GM23338 (cell line): ENCODE measurements at regions not wholly inside any gene's neighbourhood (a gene's known extent, or its start where the extent isn't known, plus 50 kb on each side); places are given as distances from the start of the nearest gene placed in this dataset.
"Not testable (repeated sequence)": the region's sequence is repeated elsewhere in the genome, so short reads cannot be mapped to it uniquely, and the experiment has no call there.

ENCODE experiments used
- ATAC-seq: fragments of 200-7000 bp; cut with Tn5 transposase; 3 replicates; pipeline ENCODE4 v1.9.1; 2020
- DNase-seq: peaks from one replicate; pipeline ENCODE4 v3.0.0-alpha.2; 2015; ENCODE audit warnings: low spot score
- H2AFZ ChIP-seq: fragments of 200-600 bp; sonication (generic); 2 replicates; pipeline ENCODE4 v1.8.0; 2016; ENCODE audit warnings: antibody characterized with exemption, mild to moderate bottlenecking, moderate library complexity
- H3F3A ChIP-seq: fragments of 200-600 bp; sonication (generic); replicated peaks from 2 replicates; pipeline ENCODE4 v1.8.0; 2017; ENCODE audit warnings: antibody characterized with exemption, mixed run types, low read depth
- H3K27ac ChIP-seq: fragments of 200-600 bp; sonication (generic); 2 replicates; pipeline ENCODE4 v1.6.1; 2016; ENCODE audit warnings: low read depth
- H3K27me3 ChIP-seq: fragments of 200-600 bp; sonication (generic); 2 replicates; pipeline ENCODE4 v1.8.0; 2016; ENCODE audit warnings: mild to moderate bottlenecking, mixed run types, moderate library complexity; ENCODE audit not compliant: insufficient read depth
- H3K36me3 ChIP-seq: fragments of 200-600 bp; sonication (generic); 2 replicates; pipeline ENCODE4 v1.8.0; 2016; ENCODE audit warnings: mild to moderate bottlenecking; ENCODE audit not compliant: insufficient read depth
- H3K4me1 ChIP-seq: fragments of 200-600 bp; sonication (generic); 2 replicates; pipeline ENCODE4 v1.8.0; 2016; ENCODE audit warnings: mild to moderate bottlenecking, moderate library complexity; ENCODE audit not compliant: insufficient read depth
- H3K4me2 ChIP-seq: fragments of 200-600 bp; sonication (generic); 2 replicates; pipeline ENCODE4 v1.7.1; 2017; ENCODE audit warnings: mixed run types
- H3K4me3 ChIP-seq: fragments of 200-600 bp; sonication (generic); 2 replicates; pipeline ENCODE4 v1.6.1; 2016; ENCODE audit warnings: mixed run types
- H3K79me2 ChIP-seq: fragments of 200-600 bp; sonication (generic); replicated peaks from 2 replicates; pipeline ENCODE4 v1.8.0; 2017; ENCODE audit warnings: mild to moderate bottlenecking; ENCODE audit not compliant: insufficient read depth
- H3K9me2 ChIP-seq: fragments of 200-600 bp; sonication (generic); 2 replicates; pipeline ENCODE4 v1.8.0; 2017; ENCODE audit not compliant: insufficient read depth
- H4K20me1 ChIP-seq: fragments of 200-600 bp; sonication (generic); replicated peaks from 2 replicates; pipeline ENCODE4 v1.8.0; 2017; ENCODE audit warnings: mild to moderate bottlenecking; ENCODE audit not compliant: insufficient read depth
- H3K27ac Mint-ChIP-seq: 2 replicates; pipeline ENCODE4 v1.8.0; 2020; ENCODE audit warnings: inconsistent platforms, mild to moderate bottlenecking, moderate library complexity, mixed read lengths
- H3K27me3 Mint-ChIP-seq: 3 replicates; pipeline ENCODE4 v1.8.0; 2022; ENCODE audit warnings: low read depth, mild to moderate bottlenecking, moderate library complexity, mixed read lengths, inconsistent platforms; ENCODE audit not compliant: insufficient read depth, poor library complexity
- H3K36me3 Mint-ChIP-seq: 3 replicates; pipeline ENCODE4 v1.8.0; 2021; ENCODE audit warnings: low read depth, mild to moderate bottlenecking, inconsistent platforms, moderate library complexity, mixed read lengths
- H3K4me1 Mint-ChIP-seq: 3 replicates; pipeline ENCODE4 v1.8.0; 2020; ENCODE audit warnings: mild to moderate bottlenecking, inconsistent platforms, mixed read lengths
- H3K4me3 Mint-ChIP-seq: 3 replicates; pipeline ENCODE4 v1.8.0; 2021; ENCODE audit warnings: moderate library complexity, mild to moderate bottlenecking, inconsistent platforms, mixed read lengths
- H3K9me3 Mint-ChIP-seq: 3 replicates; pipeline ENCODE4 v1.8.0; 2020; ENCODE audit warnings: moderate library complexity, mild to moderate bottlenecking, inconsistent platforms, mixed read lengths
- CREB1 ChIP-seq: fragments of 250-450 bp; sonication (Bioruptor Pico); IDR thresholded peaks from 2 replicates; pipeline ENCODE4 v1.5.0; 2020; ENCODE audit warnings: low read depth, mild to moderate bottlenecking, moderate library complexity
- CTCF ChIP-seq, 2 experiments: fragments of 200-600 bp in 1 of 2; sonication (generic) in 1 of 2; conservative IDR thresholded peaks; 2 replicates each; pipeline versions ENCODE4 v1.5.1 to v1.6.1; 2016 to 2017; ENCODE audit warnings: antibody characterized with exemption in 2 of 2, low read depth in 2 of 2, mild to moderate bottlenecking in 2 of 2, moderate library complexity in 1 of 2
- ETS1 ChIP-seq: IDR thresholded peaks from 2 replicates; pipeline ENCODE4 v1.6.1; 2016; ENCODE audit warnings: antibody characterized with exemption
- EZH2 ChIP-seq: fragments of 200-600 bp; sonication (generic); IDR thresholded peaks from one replicate; pipeline ENCODE4 v1.8.0; 2017; ENCODE audit warnings: antibody characterized with exemption, mild to moderate bottlenecking, low read depth; ENCODE audit not compliant: unreplicated experiment
- EZH2phosphoT487 ChIP-seq: fragments of 200-600 bp; sonication (generic); IDR thresholded peaks from one replicate; pipeline ENCODE4 v1.8.1; 2018; ENCODE audit warnings: antibody characterized with exemption; ENCODE audit not compliant: unreplicated experiment
- NANOG ChIP-seq: IDR thresholded peaks from 2 replicates; pipeline ENCODE4 v1.6.1; 2016; ENCODE audit warnings: antibody characterized with exemption, borderline replicate concordance
- POLR2AphosphoS5 ChIP-seq: IDR thresholded peaks from 2 replicates; pipeline ENCODE4 v1.6.1; 2016; ENCODE audit warnings: antibody characterized with exemption, low read depth
- STAT1 ChIP-seq: IDR thresholded peaks from one replicate; pipeline ENCODE4 v1.6.1; 2016; ENCODE audit warnings: antibody characterized with exemption; ENCODE audit not compliant: unreplicated experiment
- ZNF114 ChIP-seq: fragments of 250-450 bp; sonication (Bioruptor Pico); IDR thresholded peaks from 2 replicates; pipeline ENCODE4 v1.5.0; 2020; ENCODE audit warnings: mild to moderate bottlenecking, moderate library complexity
- ZNF331 ChIP-seq: fragments of 250-450 bp; sonication (Bioruptor Pico); IDR thresholded peaks from 2 replicates; pipeline ENCODE4 v1.5.0; 2020; ENCODE audit warnings: low read depth, mild to moderate bottlenecking, moderate library complexity
- ZNF462 ChIP-seq: fragments of 250-450 bp; sonication (Bioruptor Pico); IDR thresholded peaks from 2 replicates; pipeline ENCODE4 v1.5.0; 2020; ENCODE audit warnings: mild to moderate bottlenecking, moderate library complexity

DNA sequence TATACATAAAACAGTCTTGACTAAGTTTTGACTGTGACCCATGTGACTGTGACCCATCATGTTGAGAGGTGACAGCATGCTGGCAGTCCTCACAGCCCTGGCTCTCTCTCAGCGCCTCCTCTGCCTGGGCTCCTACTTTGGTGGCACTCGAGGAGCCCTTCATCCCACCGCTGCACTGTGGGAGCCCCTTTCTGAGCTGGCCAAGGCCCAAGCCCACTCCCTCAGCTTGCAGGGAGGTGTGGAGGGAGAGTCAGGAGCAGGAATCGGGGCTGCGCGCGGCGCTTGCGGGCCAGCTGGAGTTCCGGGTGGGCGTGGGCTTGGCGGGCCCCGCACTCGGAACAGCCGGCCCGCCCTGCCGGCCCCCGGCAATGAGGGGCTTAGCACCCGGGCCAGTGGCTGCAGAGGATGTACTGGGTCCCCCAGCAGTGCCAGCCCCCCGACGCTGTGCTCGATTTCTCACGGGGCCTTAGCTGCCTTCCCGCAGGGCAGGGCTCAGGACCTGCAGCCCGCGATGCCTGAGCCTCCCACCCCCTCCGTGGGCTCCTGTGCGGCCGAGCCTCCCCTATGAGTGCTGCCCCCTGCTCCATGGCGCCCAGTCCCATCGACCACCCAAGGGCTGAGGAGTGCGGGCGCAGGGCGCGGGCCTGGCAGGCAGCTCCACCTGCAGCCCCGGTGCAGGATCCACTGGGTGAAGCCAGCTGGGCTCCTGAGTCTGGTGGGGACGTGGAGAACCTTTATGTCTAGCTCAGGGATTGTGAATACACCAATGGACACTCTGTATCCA, 955.9 kb upstream of the FAT3 start:
- not testable (repeated sequence) for H3K9me3 Mint-ChIP-seq, DNase-seq, ATAC-seq, H2AFZ ChIP-seq, H3K36me3 Mint-ChIP-seq, H3K79me2 ChIP-seq, H4K20me1 ChIP-seq, H3K4me1 Mint-ChIP-seq, H3K27ac Mint-ChIP-seq, H3K27ac ChIP-seq, H3K4me1 ChIP-seq, H3K4me2 ChIP-seq, H3K4me3 Mint-ChIP-seq, H3K36me3 ChIP-seq, H3K4me3 ChIP-seq, H3K9me2 ChIP-seq, H3F3A ChIP-seq, H3K27me3 ChIP-seq, H3K27me3 Mint-ChIP-seq

- Mint-ChIP-seq H3K36me3 (no peaks in the 10 kb centered on the region), H3K27me3 (peaks cover 2% of the 10 kb centered on the region), H3K27ac (no peak overlapping the region), H3K4me3 (no peak overlapping the region), H3K9me3 (no peaks in the 10 kb centered on the region; the same call in 1 of the 3 replicates), H3K4me1 (no peaks in the 10 kb centered on the region)
- no peak overlapping the region for H3K27ac ChIP-seq
- no peaks in the 10 kb centered on the region for H3K9me2 ChIP-seq
- no peaks in the 10 kb centered on the region for H3F3A ChIP-seq
- H3K36me3 ChIP-seq: no peaks in the 10 kb centered on the region
- no peak overlapping the region for H3K4me2 ChIP-seq
- H3K4me1 ChIP-seq: no peaks in the 10 kb centered on the region
- ATAC-seq: no peak
- no peaks in the 10 kb centered on the region for H3K27me3 ChIP-seq
- H2AFZ ChIP-seq: no peak overlapping the region
- H4K20me1 ChIP-seq: no peaks in the 10 kb centered on the region
- no peak for DNase-seq
- no peak overlapping the region for H3K4me3 ChIP-seq
- no peaks in the 10 kb centered on the region for H3K79me2 ChIP-seq
- TF ChIP-seq ZNF331 (CRISPR knock-in tag) (no peak), ETS1 (no peak), CREB1 (CRISPR knock-in tag) (no peak), EZH2 (no peak), NANOG (no peak), POLR2AphosphoS5 (no peak), ZNF462 (CRISPR knock-in tag) (no peak), CTCF (conservative IDR thresholded peaks at IDR 0.05; ENCODE audit: low read depth in 2 of 2) (no peak), ZNF114 (no peak), EZH2phosphoT487 (no peak), STAT1 (no peak)
Measured at GRCh38 chr11:91265946-91266345, 958.7 kb upstream of the FAT3 start.
